SU-DHL-6 (cell line): ENCODE measurements at regions not wholly inside any gene's neighbourhood (a gene's known extent, or its start where the extent isn't known, plus 50 kb on each side); places are given as distances from the start of the nearest gene placed in this dataset.

Experiments used
- H2AFZ ChIP-seq: fragments of 200-600 bp; sonication (generic); 2 replicates; pipeline ENCODE4 v1.6.1; 2014; ENCODE audit warnings: low read depth, mild to moderate bottlenecking, moderate library complexity, mixed read lengths, antibody characterized with exemption, low read length; ENCODE audit not compliant: severe bottlenecking
- H3F3A ChIP-seq: fragments of 200-600 bp; shearing (Covaris generic); 2 replicates; pipeline ENCODE4 v1.6.0; 2016; ENCODE audit warnings: antibody characterized with exemption, mild to moderate bottlenecking; ENCODE audit not compliant: insufficient read depth
- H3K27ac ChIP-seq: fragments of 200-600 bp; sonication (generic); 2 replicates; pipeline ENCODE4 v1.5.1; 2016; ENCODE audit warnings: low read depth, mild to moderate bottlenecking, low read length, moderate library complexity, mixed read lengths
- H3K27me3 ChIP-seq: fragments of 200-600 bp; sonication (generic), shearing (Covaris generic); 2 replicates; pipeline ENCODE4 v1.6.0; 2014; ENCODE audit warnings: mild to moderate bottlenecking, low read length
- H3K36me3 ChIP-seq: fragments of 200-600 bp; sonication (generic); 2 replicates; pipeline ENCODE4 v1.6.1; 2014; ENCODE audit warnings: mild to moderate bottlenecking, low read length, mixed read lengths
- H3K4me2 ChIP-seq: fragments of 300-600, 200-600 bp; shearing (Covaris generic), sonication (generic); 2 replicates; pipeline ENCODE4 v1.6.0; 2014; ENCODE audit warnings: low read length, low read depth, mild to moderate bottlenecking; ENCODE audit not compliant: poor library complexity, severe bottlenecking
- H3K4me3 ChIP-seq: fragments of 200-600 bp; sonication (generic); 2 replicates; pipeline ENCODE4 v1.5.1; 2014; ENCODE audit warnings: antibody characterized with exemption, low read length, mild to moderate bottlenecking, mixed read lengths; ENCODE audit not compliant: insufficient read depth, poor library complexity, severe bottlenecking
- H3K79me2 ChIP-seq: fragments of 200-600 bp; sonication (generic); 2 replicates; pipeline ENCODE4 v1.6.1; 2014; ENCODE audit warnings: mild to moderate bottlenecking, low read length, moderate library complexity; ENCODE audit not compliant: insufficient read depth
- H3K9ac ChIP-seq: fragments of 200-600 bp; sonication (generic); 2 replicates; pipeline ENCODE4 v1.7.0; 2014; ENCODE audit warnings: mild to moderate bottlenecking, low read length
- H3K9me2 ChIP-seq: fragments of 200-600 bp; sonication (generic); replicated peaks from 2 replicates; pipeline ENCODE4 v1.6.1; 2014; ENCODE audit warnings: low read length; ENCODE audit not compliant: insufficient read depth
- H3K9me3 ChIP-seq: fragments of 200-600 bp; sonication (generic); 2 replicates; pipeline ENCODE4 v1.6.1; 2014; ENCODE audit warnings: low read length, mixed read lengths; ENCODE audit not compliant: insufficient read depth
- H4K20me1 ChIP-seq: fragments of 200-600 bp; sonication (generic); 2 replicates; pipeline ENCODE4 v1.6.1; 2014; ENCODE audit warnings: low read depth, mild to moderate bottlenecking, antibody characterized with exemption, low read length, moderate library complexity, mixed read lengths
- CTCF ChIP-seq: fragments of 200-600 bp; sonication (generic); IDR thresholded peaks from one replicate; pipeline ENCODE4 v1.5.1; 2017; ENCODE audit warnings: antibody characterized with exemption, mild to moderate bottlenecking, low read length, moderate library complexity; ENCODE audit not compliant: insufficient read depth, poor library complexity, severe bottlenecking
- EZH2phosphoT487 ChIP-seq: fragments of 200-600 bp; sonication (generic), shearing (Covaris generic); conservative IDR thresholded peaks from 2 replicates; pipeline ENCODE4 v1.6.1; 2018; ENCODE audit warnings: mild to moderate bottlenecking, antibody characterized with exemption, low read length, moderate library complexity, mixed read lengths

DNA sequence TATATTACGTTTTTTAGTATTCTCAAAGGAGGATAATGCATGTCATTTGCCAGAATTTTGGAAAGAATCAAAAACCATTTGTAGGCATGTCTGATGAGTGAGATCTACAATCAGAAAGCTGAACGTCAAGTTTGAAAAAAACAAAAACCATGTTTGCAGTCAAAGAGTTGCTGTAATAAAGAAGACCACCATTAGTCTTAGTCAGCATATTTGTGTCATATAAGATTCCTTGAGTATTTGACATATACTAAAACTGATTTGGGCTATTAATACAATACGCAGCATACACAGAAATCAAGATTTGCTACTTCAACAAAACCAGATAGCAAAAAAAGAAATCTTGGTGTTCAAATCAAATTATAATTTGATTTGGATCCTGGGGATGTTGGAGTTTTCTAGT lies 247.5 kb downstream of the SAMD5 start:
- no peak overlapping the region for H3K4me2 ChIP-seq

GRCh38 chr6:147756891-147757290 lies 248.4 kb downstream of the SAMD5 start:
- no peak overlapping the region for H3K9ac ChIP-seq
- H3K4me3 ChIP-seq = no peak overlapping the region
- no peak overlapping the region for H2AFZ ChIP-seq
- H3K27me3 ChIP-seq = no peaks in the 10 kb centered on the region
- no peaks in the 10 kb centered on the region for H3F3A ChIP-seq
- no peaks in the 10 kb centered on the region for H3K9me3 ChIP-seq
- no peak overlapping the region for H3K4me2 ChIP-seq
- H3K79me2 ChIP-seq = no peaks in the 10 kb centered on the region
- H3K36me3 ChIP-seq = no peaks in the 10 kb centered on the region
- H3K9me2 ChIP-seq = no peaks in the 10 kb centered on the region
- no peak overlapping the region for H3K27ac ChIP-seq
- H4K20me1 ChIP-seq = no peaks in the 10 kb centered on the region
- TF ChIP-seq EZH2phosphoT487 = no peak

More for the DNA sequence above, 247.5 kb downstream of the SAMD5 start:
- TF ChIP-seq EZH2phosphoT487 = no peak
- TF ChIP-seq CTCF = no peak
- Histone ChIP-seq H3K36me3 (no peaks in the 10 kb centered on the region), H3K9me2 (no peaks in the 10 kb centered on the region), H3K9me3 (no peaks in the 10 kb centered on the region), H4K20me1 (no peaks in the 10 kb centered on the region), H3K79me2 (no peaks in the 10 kb centered on the region), H3K27ac (no peak overlapping the region), H3K9ac (no peak overlapping the region), H3K4me3 (no peak overlapping the region), H3F3A (no peaks in the 10 kb centered on the region), H3K27me3 (no peaks in the 10 kb centered on the region), H2AFZ (no peak overlapping the region)

DNA sequence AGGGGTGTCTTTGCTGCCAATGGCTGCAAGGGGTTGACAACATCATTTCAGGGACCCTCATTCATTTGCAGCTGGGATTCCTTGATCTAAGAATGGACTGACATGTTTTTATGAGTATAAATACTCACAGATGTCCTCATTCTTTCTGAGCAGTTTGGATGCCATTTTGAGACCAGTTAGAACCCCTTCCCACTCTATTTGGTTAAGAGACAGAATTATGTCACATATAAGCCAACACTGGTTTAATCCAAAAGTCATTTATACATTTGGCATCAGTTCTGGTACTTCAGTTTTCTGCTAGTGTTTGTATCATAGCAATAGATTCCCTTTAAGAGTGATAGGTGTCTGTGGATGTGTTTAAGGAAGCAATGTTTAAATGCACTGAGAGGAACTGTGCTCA lies 248.8 kb downstream of the SAMD5 start:
- no peaks in the 10 kb centered on the region for H3K9me2 ChIP-seq
- H3K79me2 ChIP-seq = no peaks in the 10 kb centered on the region
- no peaks in the 10 kb centered on the region for H3F3A ChIP-seq
- H3K9ac ChIP-seq = no peak overlapping the region
- TF ChIP-seq EZH2phosphoT487 (no peak), CTCF (no peak)
- no peak overlapping the region for H3K4me3 ChIP-seq
- H3K36me3 ChIP-seq = no peaks in the 10 kb centered on the region
- H3K4me2 ChIP-seq = no peak overlapping the region
- no peaks in the 10 kb centered on the region for H3K27me3 ChIP-seq
- H3K9me3 ChIP-seq = no peaks in the 10 kb centered on the region
- no peak overlapping the region for H2AFZ ChIP-seq
- no peak overlapping the region for H3K27ac ChIP-seq
- no peaks in the 10 kb centered on the region for H4K20me1 ChIP-seq

DNA sequence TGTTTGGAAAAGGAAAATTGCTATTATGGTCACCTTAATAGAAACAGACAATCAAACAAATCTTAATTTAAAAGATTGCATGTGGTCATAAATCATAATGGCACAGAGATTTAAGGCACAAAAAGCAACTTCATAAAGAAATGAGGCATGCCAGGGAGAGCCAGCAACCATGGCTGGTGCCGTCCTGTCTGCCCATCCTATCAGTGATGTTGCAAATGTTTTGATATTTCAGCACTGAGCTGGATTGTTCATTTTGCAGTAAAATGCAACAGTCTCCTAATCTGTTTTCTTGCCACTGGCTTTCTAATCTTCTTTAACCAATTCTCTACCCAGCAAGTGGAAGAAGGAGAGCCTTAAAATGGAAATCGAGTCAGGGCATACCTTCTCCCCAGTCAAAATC lies 249.8 kb downstream of the SAMD5 start:
- Histone ChIP-seq H3K79me2 (no peaks in the 10 kb centered on the region), H3K36me3 (no peaks in the 10 kb centered on the region), H3K4me2 (no peak overlapping the region), H3K4me3 (no peak overlapping the region), H3F3A (no peaks in the 10 kb centered on the region), H3K27ac (no peak overlapping the region), H3K9me3 (no peaks in the 10 kb centered on the region), H3K27me3 (no peaks in the 10 kb centered on the region), H3K9ac (no peak overlapping the region), H4K20me1 (no peaks in the 10 kb centered on the region), H3K9me2 (no peaks in the 10 kb centered on the region), H2AFZ (no peak overlapping the region)
- TF ChIP-seq CTCF = no peak
- no peak for TF ChIP-seq EZH2phosphoT487
